GM23248 (cell line): ENCODE measurements at regions not wholly inside any gene's neighbourhood (a gene's known extent, or its start where the extent isn't known, plus 50 kb on each side); places are given as distances from the start of the nearest gene placed in this dataset.

Source experiments
- EZH2 ChIP-seq: fragments of 200-600 bp; sonication (generic); IDR thresholded peaks from 2 replicates; pipeline ENCODE4 v1.6.1; 2018; ENCODE audit warnings: antibody characterized with exemption, mild to moderate bottlenecking; ENCODE audit not compliant: insufficient read depth, poor library complexity, severe bottlenecking
- EZH2phosphoT487 ChIP-seq: fragments of 200-600 bp; sonication (generic); IDR thresholded peaks from 2 replicates; pipeline ENCODE4 v1.6.1; 2018; ENCODE audit warnings: antibody characterized with exemption, moderate library complexity, mild to moderate bottlenecking, low read depth; ENCODE audit not compliant: insufficient read depth

DNA sequence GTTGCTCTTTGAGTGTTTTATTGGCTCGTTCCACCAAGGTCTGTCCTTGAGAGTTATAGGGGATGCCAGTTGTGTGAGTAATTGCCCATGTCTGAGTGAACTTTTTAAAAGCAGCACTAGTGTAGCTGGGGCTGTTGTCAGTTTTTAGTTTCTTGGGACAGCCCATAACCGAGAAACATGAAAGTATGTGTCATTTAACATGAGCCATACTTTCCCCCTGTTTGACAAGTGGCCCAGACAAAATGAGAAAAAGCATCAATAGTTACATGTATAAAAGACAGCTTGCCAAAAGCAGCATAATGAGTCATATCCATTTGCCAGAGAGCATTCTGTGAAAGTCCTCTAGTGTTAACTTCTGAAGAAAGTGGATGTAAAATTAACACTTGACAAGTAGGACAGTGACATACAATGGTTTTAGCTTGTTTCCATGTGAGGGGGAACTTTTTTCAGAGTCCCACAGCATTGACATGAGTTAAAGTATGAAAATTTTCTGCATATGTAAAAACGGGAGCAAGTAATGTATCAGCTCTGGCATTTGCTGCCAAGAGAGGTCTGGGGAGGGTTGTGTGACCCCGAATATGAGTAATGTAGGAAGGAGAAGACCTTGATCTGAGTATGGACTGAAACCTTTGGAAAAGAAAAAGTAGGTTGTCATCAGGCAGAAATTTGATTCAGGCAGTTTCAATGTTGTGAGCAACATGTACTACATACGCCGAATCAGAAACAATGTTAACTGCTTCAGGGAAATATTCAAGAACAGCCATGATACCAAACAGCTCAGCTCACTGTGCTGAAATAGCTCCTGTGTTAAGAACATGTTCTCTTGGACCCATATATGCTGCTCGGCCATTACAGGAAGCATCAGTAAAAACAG is 56.8 kb upstream of the ARL4D start:
- TF ChIP-seq EZH2 (no peak), EZH2phosphoT487 (no peak)
